HEK293 (cell line): ENCODE measurements at regions not wholly inside any gene's neighbourhood (a gene's known extent, or its start where the extent isn't known, plus 50 kb on each side); places are given as distances from the start of the nearest gene placed in this dataset.

Experiments used
- AEBP2 ChIP-seq: fragments of 450-650 bp; formaldehyde crosslinking; IDR thresholded peaks from 2 replicates; pipeline ENCODE4 v1.5.1; 2016; ENCODE audit warnings: missing biosample characterization, missing genetic modification characterization, borderline replicate concordance
- BCL11A ChIP-seq: fragments of 450-650 bp; formaldehyde crosslinking; IDR thresholded peaks from 2 replicates; pipeline ENCODE4 v1.5.1; 2016; ENCODE audit warnings: low read depth, missing biosample characterization, missing genetic modification characterization
- CTCF ChIP-seq: fragments of 450-650 bp; formaldehyde crosslinking; IDR thresholded peaks from 2 replicates; pipeline ENCODE4 v1.5.1; 2016; ENCODE audit warnings: missing biosample characterization, missing genetic modification characterization
- GLI4 ChIP-seq: fragments of 450-650 bp; formaldehyde crosslinking; IDR thresholded peaks from 2 replicates; pipeline ENCODE4 v1.5.1; 2016; ENCODE audit warnings: missing biosample characterization, missing genetic modification characterization
- MYNN ChIP-seq: fragments of 450-650 bp; formaldehyde crosslinking; IDR thresholded peaks from 2 replicates; pipeline ENCODE4 v1.5.1; 2016; ENCODE audit warnings: missing biosample characterization, missing genetic modification characterization, borderline replicate concordance
- PRDM10 ChIP-seq: fragments of 450-650 bp; formaldehyde crosslinking; IDR thresholded peaks from 2 replicates; pipeline ENCODE4 v1.5.1; 2016; ENCODE audit warnings: missing biosample characterization, missing genetic modification characterization
- YY1 ChIP-seq: fragments of 450-650 bp; formaldehyde crosslinking; IDR thresholded peaks from 2 replicates; pipeline ENCODE4 v1.5.1; 2018; ENCODE audit warnings: missing biosample characterization, missing genetic modification characterization
- ZBTB10 ChIP-seq: fragments of 450-650 bp; formaldehyde crosslinking; IDR thresholded peaks from 2 replicates; pipeline ENCODE4 v1.5.1; 2016; ENCODE audit warnings: missing biosample characterization, missing genetic modification characterization

- TF ChIP-seq GLI4 (tag by site-specific recombination) (no peak), MYNN (no peak), CTCF (tag by site-specific recombination) (no peak), BCL11A (no peak), ZBTB10 (tag by site-specific recombination) (no peak), YY1 (tag by site-specific recombination) (no peak), AEBP2 (no peak), PRDM10 (no peak)
These were observed 441.1 kb upstream of the SEMA3D start for GRCh38 chr7:85627791-85628586.
